ENCODE measurements at regions not wholly inside any gene's neighbourhood (a gene's known extent, or its start where the extent isn't known, plus 50 kb on each side); places are given as distances from the start of the nearest gene placed in this dataset.
"Not testable (repeated sequence)": the region's sequence is repeated elsewhere in the genome, so short reads cannot be mapped to it uniquely, and the experiment has no call there.

DNA sequence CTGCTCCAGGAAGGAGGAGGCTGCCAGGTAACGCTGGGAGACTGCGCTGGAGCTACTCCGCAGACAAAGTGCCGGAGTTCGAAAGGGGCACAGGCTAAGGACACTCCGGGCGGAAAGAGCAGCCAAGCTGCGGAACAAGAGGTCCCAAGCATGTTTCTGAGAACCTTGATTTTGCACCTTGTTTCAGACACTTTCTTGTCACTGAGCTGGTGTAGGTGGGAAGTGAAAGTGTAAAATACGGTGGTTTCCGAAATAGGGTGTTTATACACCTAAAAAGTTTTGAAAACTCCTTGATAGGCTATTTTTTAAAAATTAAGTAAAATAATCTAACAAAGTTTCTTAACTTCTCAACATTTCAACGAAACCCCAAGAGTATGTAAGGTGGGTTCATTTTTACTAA, 278.2 kb downstream of the ANAPC1 start:
- in situ Hi-C loops (cut with HindIII; ENCODE audit: low sequenced_read_pairs): not testable (repeated sequence)

DNA sequence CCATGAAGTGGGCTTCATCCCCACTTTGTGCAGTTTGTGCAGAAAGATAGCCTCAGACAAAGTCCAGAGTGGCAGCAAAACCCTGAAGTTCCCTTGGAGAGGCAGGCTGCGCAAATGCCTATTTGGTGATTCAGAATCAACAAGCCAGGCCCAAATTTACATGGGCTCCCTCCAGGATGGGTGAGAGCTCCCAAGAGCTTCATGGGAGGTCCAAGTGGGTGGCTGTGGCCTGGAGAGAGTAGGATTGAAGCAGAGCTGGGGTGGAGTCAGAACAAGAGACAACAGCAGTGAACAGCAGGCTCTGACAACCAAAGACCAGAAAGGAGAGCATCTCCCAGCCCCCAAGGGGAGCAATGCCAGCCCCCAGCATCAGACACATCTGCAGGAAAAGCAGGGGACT, 277.4 kb downstream of the ANAPC1 start:
- in situ Hi-C loops (cut with HindIII; ENCODE audit: low sequenced_read_pairs): not testable (repeated sequence)

DNA sequence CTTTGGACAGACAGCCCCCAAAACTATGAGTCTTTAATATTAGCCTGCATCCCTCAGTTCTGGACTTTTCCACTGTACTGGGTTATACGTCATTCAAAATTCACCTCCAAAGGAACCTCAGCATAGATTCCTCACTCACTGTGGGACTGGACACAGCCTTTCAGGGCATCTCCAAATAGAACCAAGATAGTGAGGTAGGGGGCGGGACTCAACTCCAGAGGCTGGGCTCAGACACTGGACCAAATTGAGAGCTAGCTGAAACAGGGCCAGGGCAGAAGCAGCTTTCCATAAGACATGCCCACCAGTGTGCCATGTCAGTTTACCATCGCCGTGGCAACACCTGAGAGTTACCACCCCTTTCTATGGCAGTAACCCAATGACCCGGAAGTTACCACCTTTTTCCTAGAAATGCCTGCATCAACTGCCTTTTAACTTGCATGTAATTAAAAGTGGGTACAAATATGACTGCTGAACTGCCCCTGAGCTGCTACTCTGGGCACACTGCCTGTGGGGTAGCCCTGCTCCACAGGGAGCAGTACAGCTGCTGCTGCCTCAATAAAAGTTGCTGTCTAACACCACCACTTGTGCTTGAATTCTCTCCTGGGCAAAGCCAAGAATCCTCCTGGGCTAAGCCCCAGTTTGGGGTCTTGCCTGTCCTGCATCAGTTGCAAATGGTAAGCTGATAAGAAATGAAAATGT, 274.7 kb downstream of the ANAPC1 start:
- in situ Hi-C loops (cut with HindIII; ENCODE audit: low sequenced_read_pairs): not testable (repeated sequence)

DNA sequence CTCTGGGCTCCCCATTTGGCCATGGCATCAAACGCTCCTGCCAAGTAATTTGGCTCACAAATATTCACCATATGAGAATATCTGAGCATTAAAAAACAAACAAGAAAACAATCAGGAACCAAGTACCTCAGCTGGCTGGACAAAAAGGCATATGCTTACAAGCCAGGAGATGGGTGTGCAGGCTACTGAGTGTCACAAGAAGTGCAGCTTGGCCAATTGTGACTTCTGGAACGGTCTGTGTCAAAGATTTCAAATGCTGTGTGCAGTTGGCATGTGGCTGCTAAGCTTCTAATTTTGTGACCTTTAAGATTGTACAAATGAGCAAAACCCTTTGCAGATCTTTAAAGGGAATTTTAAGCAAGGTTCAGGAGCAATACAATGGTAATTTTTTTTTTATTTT, 274.0 kb downstream of the ANAPC1 start:
- in situ Hi-C loops (cut with HindIII; ENCODE audit: low sequenced_read_pairs): not testable (repeated sequence)

DNA sequence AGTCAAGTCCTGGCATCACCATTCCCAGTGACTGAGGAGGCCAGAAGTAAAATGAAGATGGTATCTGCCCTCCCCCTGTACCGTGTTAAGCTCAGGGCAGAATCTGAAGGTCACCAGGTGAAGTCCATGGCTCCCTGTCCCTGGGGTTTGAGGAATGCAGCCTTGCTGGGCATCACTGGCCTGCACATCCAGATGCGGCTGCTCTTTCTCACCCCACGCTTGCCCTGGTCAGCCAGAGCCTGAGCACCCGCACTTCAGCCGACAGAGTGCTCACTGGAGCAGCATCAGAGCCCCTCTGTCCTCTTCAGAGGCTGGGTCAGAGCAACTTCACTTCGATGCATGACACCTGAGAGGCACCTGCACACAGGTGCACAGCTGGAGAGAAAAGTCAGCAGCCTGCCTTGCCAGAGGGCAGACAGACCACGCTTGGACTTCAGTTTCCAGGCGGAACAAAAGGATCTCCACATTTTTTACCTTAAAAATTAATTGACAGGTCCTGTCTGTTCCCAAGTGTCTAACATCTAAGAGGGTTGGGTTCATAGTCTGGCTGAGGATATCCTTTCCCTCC, 267.3 kb downstream of the ANAPC1 start:
- in situ Hi-C loops (cut with HindIII; ENCODE audit: low sequenced_read_pairs): no loop called here

DNA sequence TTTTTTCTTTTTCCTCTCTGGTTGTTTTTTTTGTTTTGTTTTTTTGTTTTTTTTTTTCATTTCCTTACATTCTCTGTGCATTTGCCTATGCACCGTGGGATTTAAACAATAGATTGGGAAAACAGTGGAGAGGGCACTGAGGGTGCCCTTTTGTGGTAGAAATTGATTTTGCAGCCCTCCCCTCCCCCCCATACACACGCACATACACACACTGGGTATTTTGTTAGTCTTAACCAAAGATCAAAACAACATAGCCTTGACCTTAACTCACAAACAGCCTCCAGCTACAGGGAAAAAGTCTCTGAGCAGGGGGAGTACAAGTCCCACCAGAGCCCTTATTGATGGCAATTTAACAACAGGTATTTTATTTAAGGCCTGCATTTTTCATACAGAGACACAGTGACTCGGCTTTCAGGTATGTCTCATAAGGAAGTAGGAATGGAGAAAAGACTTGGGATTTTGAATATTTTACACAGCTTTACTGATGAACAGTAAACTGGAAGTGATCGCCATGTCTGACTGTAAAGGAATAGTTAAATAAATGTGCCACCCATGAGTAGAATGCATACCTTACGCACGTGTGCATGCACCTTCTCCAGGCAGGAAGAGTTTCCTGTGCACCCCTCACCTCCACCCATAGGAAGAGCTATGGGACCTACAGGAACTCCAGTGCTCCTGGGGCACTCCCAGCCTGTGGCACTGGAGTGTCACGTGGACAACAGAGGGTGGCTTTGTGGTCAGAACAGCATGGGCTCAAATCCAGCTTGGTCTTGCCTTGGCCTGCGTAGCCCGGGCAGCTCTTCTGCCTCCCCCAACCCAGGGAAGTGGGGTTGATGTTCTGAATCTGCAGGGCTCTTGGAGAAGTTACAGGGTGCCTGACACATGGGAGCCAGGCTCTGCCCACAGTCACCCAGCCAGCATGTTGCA, 266.4 kb downstream of the ANAPC1 start:
- in situ Hi-C loops (cut with HindIII; ENCODE audit: low sequenced_read_pairs): no loop called here

DNA sequence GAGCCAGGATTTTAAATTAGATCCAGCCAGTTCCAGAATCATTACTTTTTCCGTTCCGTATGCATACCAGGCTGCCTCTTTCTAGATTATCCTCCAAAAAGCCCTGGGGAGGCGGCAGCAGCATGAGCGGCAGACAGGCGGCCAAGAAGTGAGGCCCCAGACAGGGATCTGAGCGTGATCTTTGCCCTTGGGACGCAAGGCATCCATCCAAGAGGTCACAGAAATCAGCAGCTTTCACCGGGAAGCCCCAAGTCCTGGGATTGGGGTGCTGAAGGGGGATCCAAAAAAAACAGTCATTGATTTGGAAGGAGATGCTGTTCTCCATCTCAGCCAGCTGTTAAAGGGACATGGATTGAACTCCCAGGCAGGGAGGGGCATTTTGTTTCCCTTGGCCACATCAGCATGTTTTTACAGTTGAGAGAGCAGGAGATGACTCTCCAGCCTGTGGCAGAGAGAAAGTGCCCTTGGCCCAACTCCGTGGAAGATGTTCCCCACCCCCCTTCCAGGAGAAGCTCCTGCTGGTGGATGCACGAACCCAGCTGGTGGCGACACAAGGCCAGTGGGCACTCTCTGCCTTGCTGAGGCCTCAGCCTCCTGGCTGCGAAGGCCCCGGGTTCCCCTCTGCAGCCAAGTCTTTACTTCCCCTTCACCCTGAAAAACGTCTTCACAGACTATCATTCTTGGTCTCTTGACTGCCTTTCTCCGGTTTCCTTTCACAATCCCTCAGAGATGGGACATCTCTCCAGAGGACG, 265.6 kb downstream of the ANAPC1 start:
- in situ Hi-C loops (cut with HindIII; ENCODE audit: low sequenced_read_pairs): no loop called here

DNA sequence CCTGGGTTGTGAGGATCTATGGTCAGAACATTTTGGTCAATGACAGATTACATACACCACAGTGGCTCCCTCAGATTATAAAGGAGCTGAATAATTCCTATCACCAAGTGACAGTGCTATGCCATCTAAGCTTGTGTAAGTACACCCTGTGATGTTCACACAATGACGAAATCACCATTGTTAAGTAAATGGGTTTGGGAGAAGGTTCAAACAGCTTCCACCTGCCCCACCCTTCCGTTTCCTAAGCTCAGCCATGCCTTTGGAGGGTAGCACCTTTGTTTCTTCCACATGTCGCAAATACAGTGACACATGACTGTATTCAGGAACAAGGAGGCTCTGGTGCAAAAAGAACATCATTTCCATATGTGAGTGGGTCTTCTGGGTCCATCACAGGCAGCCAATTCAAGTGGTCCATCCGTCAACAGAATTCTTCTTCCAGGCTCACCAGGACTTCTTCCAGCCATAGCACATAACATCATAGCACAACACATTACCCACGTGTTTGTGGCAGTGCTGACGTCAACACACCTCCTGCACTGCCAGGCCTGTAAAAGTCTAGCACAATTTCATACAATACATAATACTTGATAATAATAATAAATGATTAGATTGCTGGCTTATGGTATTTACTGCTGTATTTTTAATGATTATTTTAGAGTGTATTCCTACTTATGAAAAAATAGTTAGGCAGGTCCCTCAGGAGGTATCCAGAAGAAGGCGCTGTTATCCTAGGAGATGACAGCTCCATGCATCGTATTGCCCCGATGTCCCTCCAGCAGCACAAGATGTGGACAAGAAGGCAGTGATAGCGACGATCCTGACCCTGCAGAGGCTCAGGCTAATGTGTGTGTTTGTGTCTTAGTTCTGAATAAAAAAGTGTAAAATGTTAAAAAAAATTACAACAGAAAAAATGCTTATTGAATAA, 264.8 kb downstream of the ANAPC1 start:
- in situ Hi-C loops (cut with HindIII; ENCODE audit: low sequenced_read_pairs): no loop called here

DNA sequence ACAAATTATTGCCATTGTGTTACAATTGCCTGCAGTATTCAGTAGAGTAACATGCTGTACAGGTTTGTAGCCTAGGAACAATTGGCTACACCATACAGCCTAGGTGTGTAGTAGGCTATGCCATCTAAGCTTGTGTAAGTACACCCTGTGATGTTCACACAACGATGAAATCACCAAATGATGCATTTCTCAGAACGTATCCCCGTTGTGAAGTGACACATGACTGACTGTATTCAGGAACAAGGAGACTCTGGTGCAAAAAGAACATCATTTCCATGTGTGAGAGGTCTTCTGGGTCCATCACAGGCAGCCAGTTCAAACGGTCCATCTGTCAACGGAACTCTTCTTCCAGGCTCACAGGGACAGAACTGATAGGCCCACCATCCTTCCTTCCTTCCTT, 263.7 kb downstream of the ANAPC1 start:
- in situ Hi-C loops (cut with HindIII; ENCODE audit: low sequenced_read_pairs): no loop called here

DNA sequence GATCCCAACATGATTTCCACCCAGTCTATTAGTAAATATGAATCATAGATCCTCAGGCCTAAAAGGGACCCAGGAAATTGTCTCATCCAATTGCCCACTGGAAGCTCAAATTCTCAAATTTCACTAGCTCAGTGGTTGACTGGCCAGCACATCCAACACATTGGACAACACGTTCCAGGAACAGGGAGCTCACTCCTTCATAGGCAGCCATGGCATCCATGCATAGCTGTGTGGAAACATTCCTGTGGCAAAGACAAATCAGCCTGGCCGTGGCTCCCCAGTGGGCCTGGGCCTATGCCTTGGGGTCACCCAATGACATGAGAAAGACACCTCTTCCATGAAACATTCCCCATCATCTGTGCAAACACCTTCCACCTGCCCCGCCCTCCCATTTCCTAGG, 261.1 kb downstream of the ANAPC1 start:
- in situ Hi-C loops (cut with HindIII; ENCODE audit: low sequenced_read_pairs): no loop called here

DNA sequence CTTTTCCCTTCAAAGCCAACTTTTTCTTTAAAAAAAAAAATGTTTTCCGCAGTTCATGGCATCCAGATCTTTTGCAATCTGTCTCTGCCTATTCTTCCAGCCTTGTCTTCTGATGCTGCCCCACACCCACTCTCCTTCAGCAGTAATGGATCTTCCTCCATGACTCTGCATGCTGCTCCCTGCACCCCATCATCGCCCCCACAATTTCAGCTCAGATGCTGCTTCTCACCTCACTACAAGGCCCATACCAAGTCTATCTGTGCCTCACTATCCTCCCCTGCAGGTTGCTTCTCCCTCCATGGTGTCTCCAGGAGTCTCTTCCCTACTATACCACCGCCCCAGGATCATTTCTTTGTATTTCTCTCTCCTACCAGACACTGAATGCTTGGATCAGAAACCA, 260.6 kb downstream of the ANAPC1 start:
- in situ Hi-C loops (cut with HindIII; ENCODE audit: low sequenced_read_pairs): no loop called here

DNA sequence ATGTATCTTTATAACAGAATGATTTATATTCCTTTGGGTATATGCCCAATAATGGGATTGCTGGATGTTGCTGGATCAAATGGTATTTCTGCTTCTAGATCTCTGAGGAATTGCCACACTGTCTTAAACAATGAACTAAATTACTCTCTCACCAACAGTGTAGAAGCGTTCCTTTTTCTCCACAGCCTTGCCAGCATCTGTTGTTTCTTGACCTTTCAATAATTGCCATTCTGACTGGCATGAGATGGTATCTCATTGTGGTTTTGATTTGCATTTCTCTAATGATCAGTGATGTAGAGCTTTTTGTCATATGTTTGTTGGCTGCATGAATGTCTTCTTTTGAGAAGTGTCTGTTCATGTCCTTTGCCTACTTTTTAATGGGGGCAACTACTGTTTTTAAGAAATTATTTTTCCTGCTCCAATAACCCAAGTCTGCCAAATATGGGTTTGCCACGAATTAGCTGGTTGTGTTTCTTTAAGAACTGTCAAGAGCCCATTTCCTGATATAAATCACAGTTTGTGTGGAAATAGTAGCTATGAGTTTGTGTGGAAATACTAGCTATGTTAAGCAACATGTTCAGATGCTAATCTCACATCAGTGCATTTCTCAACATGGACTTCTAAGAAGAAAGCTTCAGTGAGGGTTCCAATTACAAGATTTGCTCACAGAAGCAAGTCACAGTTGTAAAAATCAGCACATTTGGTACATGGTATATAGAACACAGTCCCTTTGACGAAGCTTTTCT, 259.4 kb downstream of the ANAPC1 start:
- in situ Hi-C loops (cut with HindIII; ENCODE audit: low sequenced_read_pairs): no loop called here

DNA sequence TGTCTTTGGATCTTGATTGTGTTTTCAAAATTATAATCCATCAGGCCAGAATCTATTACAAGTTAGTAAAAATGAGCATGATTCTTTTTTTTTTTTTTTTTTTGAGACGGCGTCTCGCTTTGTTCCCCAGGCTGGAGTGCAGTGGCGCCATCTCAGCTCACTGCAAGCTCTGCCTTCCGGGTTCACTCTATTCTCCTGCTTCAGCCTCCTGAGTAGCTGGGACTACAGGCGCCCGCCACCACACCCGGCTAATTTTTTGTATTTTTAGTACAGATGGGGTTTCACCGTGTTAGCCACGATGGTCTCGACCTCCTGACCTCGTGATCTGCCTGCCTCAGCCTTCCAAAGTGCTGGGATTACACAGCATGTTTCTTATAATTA, 258.8 kb downstream of the ANAPC1 start:
- in situ Hi-C loops (cut with HindIII; ENCODE audit: low sequenced_read_pairs): not testable (repeated sequence)

DNA sequence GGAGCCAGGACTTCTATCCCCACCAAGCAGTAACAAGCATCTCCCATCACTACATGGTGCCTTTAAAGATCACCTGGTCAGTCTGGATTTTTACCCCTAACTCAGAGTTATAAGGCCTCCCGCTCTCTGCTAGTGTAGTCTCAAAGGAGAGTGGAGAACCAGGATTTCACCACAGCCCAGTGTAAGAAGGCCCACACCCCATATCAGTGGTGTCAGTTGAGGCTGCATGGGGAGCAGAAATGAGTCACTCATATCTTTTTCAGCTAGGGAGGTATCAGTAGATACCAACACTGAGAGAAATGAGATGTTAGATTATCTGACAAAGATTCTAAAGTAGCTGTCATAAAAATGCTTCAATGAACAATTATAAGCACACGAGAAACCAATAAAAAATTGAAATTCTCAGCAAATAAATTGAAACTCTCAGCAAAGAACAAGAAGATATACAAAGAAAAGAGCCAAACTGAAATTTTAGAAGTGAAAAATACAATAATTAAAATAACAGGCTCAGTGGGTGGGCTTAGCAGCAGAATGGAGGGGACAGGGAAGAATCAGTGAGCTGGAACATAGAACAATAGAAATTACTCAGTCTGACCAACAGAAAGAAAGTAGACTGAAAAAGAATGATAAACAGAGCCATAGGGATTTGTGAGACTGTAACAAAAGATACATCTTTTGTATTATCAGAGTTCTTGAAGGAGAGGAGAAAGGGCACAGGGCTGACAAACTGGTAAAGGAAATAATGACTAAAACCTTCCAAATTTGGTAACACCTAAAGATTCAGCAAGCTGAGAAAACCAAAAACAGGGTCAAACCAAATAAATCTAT, 257.7 kb downstream of the ANAPC1 start:
- in situ Hi-C loops (cut with HindIII; ENCODE audit: low sequenced_read_pairs): no loop called here

DNA sequence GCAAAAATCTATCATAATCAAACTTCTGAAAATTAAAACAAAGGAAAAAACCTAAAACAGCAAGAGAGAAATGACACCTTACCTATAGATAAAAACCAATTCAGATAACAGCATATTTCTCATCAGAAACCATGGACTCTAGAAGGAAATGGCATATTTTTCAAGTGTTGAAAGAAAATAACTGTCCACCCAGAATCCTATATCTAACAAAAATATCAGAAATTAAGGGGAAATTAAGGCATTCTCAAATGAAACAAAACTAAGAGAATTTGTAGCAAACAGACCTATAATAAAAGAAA, 257.2 kb downstream of the ANAPC1 start:
- in situ Hi-C loops (cut with HindIII; ENCODE audit: low sequenced_read_pairs): no loop called here

DNA sequence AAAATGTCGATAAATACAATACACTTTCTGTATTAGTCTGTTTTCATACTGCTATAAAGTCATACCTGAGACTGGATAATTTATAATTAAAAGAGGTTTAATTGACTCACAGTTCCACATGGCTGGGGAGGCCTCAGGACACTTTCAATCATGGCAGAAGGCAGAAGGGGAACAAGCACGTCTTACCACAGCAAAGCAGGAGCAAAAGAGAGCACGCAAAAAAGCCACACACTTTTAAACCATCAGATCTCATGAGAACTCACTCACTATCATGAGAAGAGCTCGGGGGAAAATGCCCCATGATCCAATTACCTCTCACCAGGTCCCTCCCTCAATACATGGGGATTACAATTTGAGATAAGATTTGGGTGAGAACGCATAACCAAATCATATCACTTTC, 256.7 kb downstream of the ANAPC1 start:
- in situ Hi-C loops (cut with HindIII; ENCODE audit: low sequenced_read_pairs): no loop called here

DNA sequence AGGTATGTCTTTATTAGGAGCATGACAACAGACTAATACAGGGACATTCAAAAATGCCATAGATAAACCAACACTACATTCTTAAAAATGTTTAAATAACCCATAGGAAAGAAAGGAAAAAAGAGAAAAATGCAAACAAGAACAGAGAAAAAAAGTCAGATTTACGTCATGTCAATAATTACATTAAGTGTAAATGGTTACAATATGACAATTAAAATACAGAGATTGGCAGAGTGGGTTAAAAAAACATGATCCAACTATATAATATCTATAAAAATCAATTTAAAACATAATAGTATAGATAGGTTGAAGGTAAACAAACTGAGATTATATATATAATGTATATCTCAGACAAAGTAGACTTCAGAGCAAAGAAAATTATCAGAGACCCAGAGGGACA, 255.8 kb downstream of the ANAPC1 start:
- in situ Hi-C loops (cut with HindIII; ENCODE audit: low sequenced_read_pairs): no loop called here

DNA sequence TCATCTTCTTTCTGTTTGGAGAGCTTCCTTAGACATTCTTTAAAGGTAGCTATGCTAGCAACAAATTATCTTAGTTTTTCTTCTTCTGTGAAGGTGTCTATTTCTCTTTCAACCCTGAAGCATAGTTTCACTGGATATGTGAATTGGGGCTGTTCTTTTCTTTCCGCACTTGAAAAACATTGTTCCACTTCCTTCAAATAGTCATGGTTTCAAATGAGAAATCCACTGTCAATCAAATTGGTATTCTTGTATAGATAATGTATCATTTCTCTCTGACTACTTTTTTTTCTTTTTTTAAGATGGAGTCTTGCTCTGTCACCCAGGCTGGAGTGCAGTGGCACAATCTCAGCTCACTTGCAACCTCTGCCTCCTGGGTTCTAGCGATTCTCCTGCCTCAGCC, 254.0 kb downstream of the ANAPC1 start:
- in situ Hi-C loops (cut with HindIII; ENCODE audit: low sequenced_read_pairs): no loop called here

DNA sequence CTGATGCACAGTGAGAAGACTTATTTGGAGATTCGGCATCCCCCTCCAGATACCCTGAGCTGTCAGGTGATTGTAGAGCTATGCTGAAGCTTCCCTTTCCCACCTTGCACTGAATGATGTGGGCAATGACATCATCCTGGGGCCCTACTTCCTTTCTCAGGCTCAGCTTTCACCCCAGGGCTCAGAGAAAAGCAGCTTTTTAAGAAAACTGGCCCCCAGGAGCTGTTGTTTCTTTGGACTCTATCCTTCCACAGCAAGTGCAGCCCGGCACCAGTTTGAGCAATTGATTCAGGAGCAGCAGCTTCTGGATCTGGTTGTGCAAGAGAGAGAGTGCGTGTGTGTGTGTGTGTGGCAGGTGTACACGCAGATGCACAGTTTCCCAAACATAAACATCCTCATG, 251.3 kb downstream of the ANAPC1 start:
- in situ Hi-C loops (cut with HindIII; ENCODE audit: low sequenced_read_pairs): no loop called here
